ENCODE measurements at regions not wholly inside any gene's neighbourhood (a gene's known extent, or its start where the extent isn't known, plus 50 kb on each side); places are given as distances from the start of the nearest gene placed in this dataset.

DNA sequence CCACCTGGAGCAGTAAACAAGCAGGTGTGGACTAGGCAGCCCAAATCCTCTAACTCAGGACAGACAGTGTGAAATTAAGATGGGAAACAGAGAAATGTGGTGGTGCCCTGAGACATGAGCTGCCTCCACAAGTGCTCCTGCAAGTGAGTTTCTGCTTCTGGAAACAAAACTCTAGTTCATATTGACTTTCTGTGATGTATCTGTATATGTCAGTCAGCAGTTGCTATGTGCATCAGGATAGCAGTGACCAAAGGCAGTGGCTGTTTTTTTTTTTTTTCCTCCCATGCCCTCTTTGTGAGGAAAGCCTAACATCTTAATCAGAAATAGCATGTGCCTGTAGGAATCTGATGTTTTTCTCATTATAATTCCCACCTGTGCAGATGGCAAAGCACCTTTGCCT lies 318.4 kb upstream of the SEMA6A start:
- H3K27ac ChIP-seq (ENCODE audit: insufficient read depth, low read length, poor library complexity, severe bottlenecking) = no peak overlapping the region
- no peaks in the 10 kb centered on the region for H3K9me3 ChIP-seq (ENCODE audit: control insufficient read depth, low read length)
- H3K36me3 ChIP-seq (ENCODE audit: control insufficient read depth, insufficient read depth, low read length) = no peaks in the 10 kb centered on the region
- no peak for DNase-seq
- no peak overlapping the region for H3K4me3 ChIP-seq (ENCODE audit: insufficient read depth, low read depth, low read length, poor library complexity, severe bottlenecking)
- no peaks in the 10 kb centered on the region for H3K27me3 ChIP-seq (replicated peaks; ENCODE audit: control insufficient read depth, insufficient read depth, low read length, poor library complexity, severe bottlenecking)
- no peaks in the 10 kb centered on the region for H3K4me1 ChIP-seq (ENCODE audit: control insufficient read depth, insufficient read depth, low read length, poor library complexity, severe bottlenecking)

GRCh38 chr5:116887104-116887503 lies 312.5 kb upstream of the SEMA6A start:
- DNase-seq = no peak
- H3K4me3 ChIP-seq (ENCODE audit: insufficient read depth, low read depth, low read length, poor library complexity, severe bottlenecking) = no peak overlapping the region
- no peaks in the 10 kb centered on the region for H3K36me3 ChIP-seq (ENCODE audit: control insufficient read depth, insufficient read depth, low read length)
- no peaks in the 10 kb centered on the region for H3K4me1 ChIP-seq (ENCODE audit: control insufficient read depth, insufficient read depth, low read length, poor library complexity, severe bottlenecking)
- no peak overlapping the region for H3K27ac ChIP-seq (ENCODE audit: insufficient read depth, low read length, poor library complexity, severe bottlenecking)
- no peaks in the 10 kb centered on the region for H3K9me3 ChIP-seq (ENCODE audit: control insufficient read depth, low read length)
- no peaks in the 10 kb centered on the region for H3K27me3 ChIP-seq (replicated peaks; ENCODE audit: control insufficient read depth, insufficient read depth, low read length, poor library complexity, severe bottlenecking)

DNA sequence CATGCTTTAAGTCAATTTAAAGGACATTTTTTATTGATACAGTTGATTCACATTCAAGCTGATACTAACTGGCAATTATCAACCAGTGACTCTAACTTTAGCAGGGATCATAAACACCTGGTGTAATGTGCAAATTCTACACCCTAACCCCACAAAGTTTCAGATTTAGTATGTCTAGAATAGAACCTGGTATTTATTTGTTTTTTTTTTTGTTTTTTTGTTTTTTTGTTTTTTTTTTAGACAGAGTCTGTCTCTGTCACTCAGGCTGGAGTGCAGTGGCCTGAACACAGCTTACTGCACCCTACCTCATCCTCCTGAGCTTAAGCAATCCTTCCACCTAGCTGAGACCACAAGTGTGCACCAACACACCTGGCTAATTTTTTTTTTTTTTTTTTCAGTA lies 311.2 kb upstream of the SEMA6A start:
- Histone ChIP-seq H3K27me3 (replicated peaks; ENCODE audit: control insufficient read depth, insufficient read depth, low read length, poor library complexity, severe bottlenecking) (no peaks in the 10 kb centered on the region), H3K36me3 (ENCODE audit: control insufficient read depth, insufficient read depth, low read length) (no peaks in the 10 kb centered on the region), H3K27ac (ENCODE audit: insufficient read depth, low read length, poor library complexity, severe bottlenecking) (no peak overlapping the region), H3K4me1 (ENCODE audit: control insufficient read depth, insufficient read depth, low read length, poor library complexity, severe bottlenecking) (no peaks in the 10 kb centered on the region), H3K4me3 (ENCODE audit: insufficient read depth, low read depth, low read length, poor library complexity, severe bottlenecking) (no peak overlapping the region), H3K9me3 (ENCODE audit: control insufficient read depth, low read length) (no peaks in the 10 kb centered on the region)
- no peak for DNase-seq

DNA sequence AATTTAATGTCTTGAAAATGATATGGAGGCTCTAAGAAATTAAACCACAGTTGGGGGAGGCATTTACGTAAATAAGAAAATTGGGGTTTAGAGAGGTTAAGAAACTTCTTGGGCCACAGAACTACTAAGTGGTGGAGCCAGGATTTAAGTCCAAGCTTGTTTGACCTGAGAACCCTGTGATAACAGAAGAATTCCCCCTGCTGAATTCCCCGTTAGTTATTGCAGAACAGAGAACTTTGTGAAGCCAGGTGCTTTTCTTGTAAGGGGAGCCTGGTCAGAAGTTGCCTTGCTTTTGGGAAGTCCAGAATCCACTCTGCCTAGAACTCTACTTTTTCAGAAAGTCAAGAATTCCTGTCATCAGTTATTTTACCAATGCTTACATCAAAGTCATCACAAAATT lies 309.3 kb upstream of the SEMA6A start:
- H3K36me3 ChIP-seq (ENCODE audit: control insufficient read depth, insufficient read depth, low read length) = no peaks in the 10 kb centered on the region
- DNase-seq = no peak
- no peaks in the 10 kb centered on the region for H3K9me3 ChIP-seq (ENCODE audit: control insufficient read depth, low read length)
- no peak overlapping the region for H3K27ac ChIP-seq (ENCODE audit: insufficient read depth, low read length, poor library complexity, severe bottlenecking)
- H3K27me3 ChIP-seq (replicated peaks; ENCODE audit: control insufficient read depth, insufficient read depth, low read length, poor library complexity, severe bottlenecking) = no peaks in the 10 kb centered on the region
- no peak overlapping the region for H3K4me3 ChIP-seq (ENCODE audit: insufficient read depth, low read depth, low read length, poor library complexity, severe bottlenecking)
- no peaks in the 10 kb centered on the region for H3K4me1 ChIP-seq (ENCODE audit: control insufficient read depth, insufficient read depth, low read length, poor library complexity, severe bottlenecking)

DNA sequence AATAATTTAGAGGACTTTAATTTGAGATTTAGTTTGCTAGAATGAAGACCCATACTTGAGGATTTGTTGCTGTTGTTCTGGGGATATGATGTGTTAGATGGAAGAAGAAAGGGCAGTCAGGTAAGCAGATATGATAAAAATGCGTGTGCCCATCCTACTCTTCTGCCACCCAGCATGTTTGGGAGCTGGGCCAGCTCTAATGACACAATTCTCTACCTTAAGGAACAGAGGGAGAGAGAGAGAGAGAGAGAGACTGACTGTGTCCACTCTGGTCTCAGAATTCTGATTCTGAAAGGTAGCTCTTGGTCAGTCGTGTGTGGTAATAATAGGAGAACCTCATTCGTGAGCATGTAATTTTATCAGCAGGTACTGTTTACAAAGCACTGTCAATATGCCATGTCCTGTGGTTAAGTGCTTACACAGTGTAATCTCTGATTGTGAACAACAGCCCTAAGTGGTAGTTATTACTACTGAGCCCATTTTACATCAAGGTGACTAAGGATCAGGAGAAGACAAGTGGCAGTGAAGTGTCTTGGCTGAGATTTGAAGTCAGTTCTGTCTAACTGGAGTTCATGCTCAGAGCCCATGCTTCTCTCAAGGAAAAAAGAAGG lies 307.4 kb upstream of the SEMA6A start:
- Histone ChIP-seq H3K36me3 (ENCODE audit: control insufficient read depth, insufficient read depth, low read length) (no peaks in the 10 kb centered on the region), H3K9me3 (ENCODE audit: control insufficient read depth, low read length) (no peaks in the 10 kb centered on the region)
- DNase-seq = no peak

GRCh38 chr5:116880601-116881000 lies 306.0 kb upstream of the SEMA6A start:
- Histone ChIP-seq H3K36me3 (ENCODE audit: control insufficient read depth, insufficient read depth, low read length) (no peaks in the 10 kb centered on the region), H3K4me3 (ENCODE audit: insufficient read depth, low read depth, low read length, poor library complexity, severe bottlenecking) (no peak overlapping the region), H3K4me1 (ENCODE audit: control insufficient read depth, insufficient read depth, low read length, poor library complexity, severe bottlenecking) (no peaks in the 10 kb centered on the region), H3K9me3 (ENCODE audit: control insufficient read depth, low read length) (no peaks in the 10 kb centered on the region), H3K27ac (ENCODE audit: insufficient read depth, low read length, poor library complexity, severe bottlenecking) (no peak overlapping the region), H3K27me3 (replicated peaks; ENCODE audit: control insufficient read depth, insufficient read depth, low read length, poor library complexity, severe bottlenecking) (no peaks in the 10 kb centered on the region)
- no peak for DNase-seq

More for the DNA sequence above, 307.4 kb upstream of the SEMA6A start:
- no peak overlapping the region for H3K4me3 ChIP-seq (ENCODE audit: insufficient read depth, low read depth, low read length, poor library complexity, severe bottlenecking)
- H3K27ac ChIP-seq (ENCODE audit: insufficient read depth, low read length, poor library complexity, severe bottlenecking) = no peak overlapping the region
- no peaks in the 10 kb centered on the region for H3K27me3 ChIP-seq (replicated peaks; ENCODE audit: control insufficient read depth, insufficient read depth, low read length, poor library complexity, severe bottlenecking)
- no peaks in the 10 kb centered on the region for H3K4me1 ChIP-seq (ENCODE audit: control insufficient read depth, insufficient read depth, low read length, poor library complexity, severe bottlenecking)

GRCh38 chr5:116880150-116880549 lies 305.5 kb upstream of the SEMA6A start:
- no peaks in the 10 kb centered on the region for H3K9me3 ChIP-seq (ENCODE audit: control insufficient read depth, low read length)
- DNase-seq = no peak
- no peaks in the 10 kb centered on the region for H3K27me3 ChIP-seq (replicated peaks; ENCODE audit: control insufficient read depth, insufficient read depth, low read length, poor library complexity, severe bottlenecking)
- H3K4me1 ChIP-seq (ENCODE audit: control insufficient read depth, insufficient read depth, low read length, poor library complexity, severe bottlenecking) = no peaks in the 10 kb centered on the region
- H3K27ac ChIP-seq (ENCODE audit: insufficient read depth, low read length, poor library complexity, severe bottlenecking) = no peak overlapping the region
- no peak overlapping the region for H3K4me3 ChIP-seq (ENCODE audit: insufficient read depth, low read depth, low read length, poor library complexity, severe bottlenecking)
- H3K36me3 ChIP-seq (ENCODE audit: control insufficient read depth, insufficient read depth, low read length) = no peaks in the 10 kb centered on the region

DNA sequence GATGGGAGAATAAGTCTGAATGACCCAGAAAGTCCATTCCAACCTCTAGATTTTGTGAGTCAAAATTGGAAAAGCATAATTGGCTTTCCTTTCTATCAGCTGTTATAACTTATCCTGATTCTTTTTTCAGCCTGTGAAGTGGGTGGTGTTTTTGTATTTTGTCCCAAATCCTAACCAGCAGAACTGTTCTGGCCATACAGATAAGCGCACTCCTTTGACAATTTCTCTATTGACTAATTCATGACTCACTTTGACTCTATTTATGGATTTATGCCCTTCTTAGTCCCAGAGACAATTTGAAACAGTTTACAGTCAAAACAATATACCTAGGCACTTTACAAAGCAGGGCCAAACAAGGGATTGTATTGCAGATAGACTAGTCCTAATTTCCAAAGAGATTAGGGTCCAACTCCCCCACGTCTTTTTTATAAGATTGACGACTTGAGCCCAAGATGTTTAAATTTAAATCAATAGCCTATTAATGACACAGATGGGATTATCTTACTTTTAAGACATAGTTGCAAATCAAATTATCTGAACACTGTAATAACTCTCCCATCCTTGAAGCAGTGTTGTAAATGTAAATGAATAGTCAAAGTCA lies 301.7 kb upstream of the SEMA6A start:
- H3K4me3 ChIP-seq (ENCODE audit: insufficient read depth, low read depth, low read length, poor library complexity, severe bottlenecking) = no peak overlapping the region
- no peaks in the 10 kb centered on the region for H3K27me3 ChIP-seq (replicated peaks; ENCODE audit: control insufficient read depth, insufficient read depth, low read length, poor library complexity, severe bottlenecking)
- no peaks in the 10 kb centered on the region for H3K4me1 ChIP-seq (ENCODE audit: control insufficient read depth, insufficient read depth, low read length, poor library complexity, severe bottlenecking)
- no peak for DNase-seq
- H3K9me3 ChIP-seq (ENCODE audit: control insufficient read depth, low read length) = no peaks in the 10 kb centered on the region
- H3K27ac ChIP-seq (ENCODE audit: insufficient read depth, low read length, poor library complexity, severe bottlenecking) = no peak overlapping the region
- no peaks in the 10 kb centered on the region for H3K36me3 ChIP-seq (ENCODE audit: control insufficient read depth, insufficient read depth, low read length)

DNA sequence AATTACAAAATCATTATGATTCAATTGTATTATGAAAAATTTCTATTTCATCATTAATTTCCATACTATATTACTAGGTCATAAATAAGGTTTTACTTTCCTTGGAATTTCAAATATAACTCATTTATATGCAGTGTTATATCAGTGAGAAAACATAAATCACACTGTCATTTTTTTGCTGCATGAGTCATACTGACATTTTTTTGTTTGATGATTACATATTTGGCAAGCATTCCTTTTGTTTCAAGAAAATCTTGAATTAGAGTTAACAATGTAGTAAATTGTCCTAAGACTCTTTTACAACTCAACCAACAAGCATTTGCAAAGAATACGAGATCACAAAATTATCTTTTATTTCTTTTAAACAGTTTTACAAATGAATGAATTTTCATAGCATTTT lies 298.4 kb upstream of the SEMA6A start:
- Histone ChIP-seq H3K4me3 (ENCODE audit: insufficient read depth, low read depth, low read length, poor library complexity, severe bottlenecking) (no peak overlapping the region), H3K36me3 (ENCODE audit: control insufficient read depth, insufficient read depth, low read length) (no peaks in the 10 kb centered on the region), H3K27me3 (replicated peaks; ENCODE audit: control insufficient read depth, insufficient read depth, low read length, poor library complexity, severe bottlenecking) (no peaks in the 10 kb centered on the region), H3K4me1 (ENCODE audit: control insufficient read depth, insufficient read depth, low read length, poor library complexity, severe bottlenecking) (no peaks in the 10 kb centered on the region), H3K27ac (ENCODE audit: insufficient read depth, low read length, poor library complexity, severe bottlenecking) (no peak overlapping the region), H3K9me3 (ENCODE audit: control insufficient read depth, low read length) (no peaks in the 10 kb centered on the region)
- no peak for DNase-seq

DNA sequence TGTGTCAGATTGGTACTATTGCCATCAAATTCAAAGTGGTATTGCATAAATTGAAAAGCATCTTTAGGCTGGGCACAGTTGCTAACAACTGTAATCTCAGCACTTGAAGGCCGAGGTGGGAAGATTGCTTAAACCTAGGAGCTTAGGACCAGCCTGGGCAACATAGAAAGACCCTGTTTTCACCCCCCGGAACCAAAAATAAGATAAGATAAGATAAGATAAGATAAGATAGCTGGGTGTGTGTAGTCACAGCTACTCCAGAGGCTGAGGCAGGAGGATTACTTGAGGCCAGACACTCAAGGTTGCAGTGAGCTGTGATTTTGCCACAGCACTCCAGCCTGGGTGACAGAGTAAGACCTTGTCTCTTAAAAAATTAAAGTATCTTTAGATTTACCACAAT lies 297.9 kb upstream of the SEMA6A start:
- Histone ChIP-seq H3K4me1 (ENCODE audit: control insufficient read depth, insufficient read depth, low read length, poor library complexity, severe bottlenecking) (no peaks in the 10 kb centered on the region), H3K9me3 (ENCODE audit: control insufficient read depth, low read length) (no peaks in the 10 kb centered on the region), H3K27ac (ENCODE audit: insufficient read depth, low read length, poor library complexity, severe bottlenecking) (no peak overlapping the region), H3K27me3 (replicated peaks; ENCODE audit: control insufficient read depth, insufficient read depth, low read length, poor library complexity, severe bottlenecking) (no peaks in the 10 kb centered on the region), H3K4me3 (ENCODE audit: insufficient read depth, low read depth, low read length, poor library complexity, severe bottlenecking) (no peak overlapping the region), H3K36me3 (ENCODE audit: control insufficient read depth, insufficient read depth, low read length) (no peaks in the 10 kb centered on the region)
- DNase-seq = no peak

Data from effector memory CD4-positive, alpha-beta T cell (primary cell).